ENCODE measurements at regions not wholly inside any gene's neighbourhood (a gene's known extent, or its start where the extent isn't known, plus 50 kb on each side); places are given as distances from the start of the nearest gene placed in this dataset.

GRCh38 chr3:118181274-118181673 is 853.4 kb downstream of the IGSF11 start:
- H4K20me1 ChIP-seq (replicated peaks; ENCODE audit: control insufficient read depth, insufficient read depth, low read length): no peaks in the 10 kb centered on the region
- TF ChIP-seq RBM25 (IDR thresholded peaks at IDR 0.05; ENCODE audit: low read depth, low read length, severe bottlenecking) (no peak), ZNF408 (CRISPR knock-in tag; IDR thresholded peaks at IDR 0.05; ENCODE audit: low read depth) (no peak), ZBTB33 (CRISPR knock-in tag; IDR thresholded peaks at IDR 0.05) (no peak), ZNF232 (CRISPR knock-in tag; IDR thresholded peaks at IDR 0.05) (no peak), GMEB1 (CRISPR knock-in tag; IDR thresholded peaks at IDR 0.05) (no peak), ZC3H4 (CRISPR knock-in tag; IDR thresholded peaks at IDR 0.05; ENCODE audit: borderline replicate concordance) (no peak), SP1 (CRISPR knock-in tag; IDR thresholded peaks at IDR 0.05) (no peak)
- H3K9ac ChIP-seq (ENCODE audit: insufficient read depth in 1 of 2, low read depth in 2 of 2, low read length in 2 of 2): no peak overlapping the region
- intact Hi-C loops (cut with micrococcal nuclease) (no loop called here), in situ Hi-C loops (cut with MboI) (no loop called here)
- no peaks in the 10 kb centered on the region for H3K79me2 ChIP-seq (ENCODE audit: control insufficient read depth, insufficient read depth, low read length)
- H3K4me1 ChIP-seq (replicated peaks in 1 of 2; ENCODE audit: control insufficient read depth in 2 of 2, insufficient read depth in 2 of 2, low read length in 2 of 2): no peaks in the 10 kb centered on the region
- DNase-seq (ENCODE audit: extremely low read depth in 1 of 4, low spot score in 3 of 4) (no peak), FAIRE-seq (no peak), ATAC-seq (no peak)
- no peaks in the 10 kb centered on the region for H3K27me3 ChIP-seq (ENCODE audit: control insufficient read depth in 2 of 2, insufficient read depth in 2 of 2, low read length in 2 of 2)
- no peak overlapping the region for H3K4me3 ChIP-seq
- H3K9me3 ChIP-seq (replicated peaks; ENCODE audit: control insufficient read depth, insufficient read depth, low read depth, low read length): no peaks in the 10 kb centered on the region
- H3K9me1 ChIP-seq (ENCODE audit: control insufficient read depth, insufficient read depth, low read length): no peaks in the 10 kb centered on the region
- H3K27ac ChIP-seq (ENCODE audit: extremely low read depth, low read depth, low read length): no peak overlapping the region
- no peak overlapping the region for H2AFZ ChIP-seq (ENCODE audit: low read depth, low read length)
- WGBS (ENCODE audit: insufficient coverage, low coverage, missing lambda C conversion rate): 0% methylated on average over 1 of the region's 1 CpG
- no peaks in the 10 kb centered on the region for H3K36me3 ChIP-seq (ENCODE audit: control insufficient read depth, insufficient read depth, low read length)
- H3K4me2 ChIP-seq (ENCODE audit: insufficient read depth, low read length): no peak overlapping the region
- BruUV-seq (replicated peaks): no TSS peak
- CTCF ChIA-PET (ENCODE audit: low intra/inter-chr PET ratio): no interaction called here
- POLR2A ChIA-PET: no interaction called here

Measured in K562 (cell line).